Muscle layer of colon (tissue), 2 donors: ENCODE measurements at regions not wholly inside any gene's neighbourhood (a gene's known extent, or its start where the extent isn't known, plus 50 kb on each side); places are given as distances from the start of the nearest gene placed in this dataset.
"Not testable (repeated sequence)": the region's sequence is repeated elsewhere in the genome, so short reads cannot be mapped to it uniquely, and the experiment has no call there.

Source experiments
- H3K27ac ChIP-seq: one replicate; pipeline ENCODE4 v1.7.0; 2013; ENCODE audit warnings: low read depth, mild to moderate bottlenecking, low read length, moderate library complexity
- H3K27me3 ChIP-seq, 2 donors: one replicate each; pipeline ENCODE4 v1.7.0; 2013; ENCODE audit warnings: low read length in 2 of 2, mild to moderate bottlenecking in 2 of 2; ENCODE audit not compliant: insufficient read depth in 2 of 2, control insufficient read depth in 1 of 2
- H3K36me3 ChIP-seq: one replicate; pipeline ENCODE4 v1.7.0; 2013; ENCODE audit warnings: mild to moderate bottlenecking, low read length; ENCODE audit not compliant: insufficient read depth
- H3K4me1 ChIP-seq: one replicate; pipeline ENCODE4 v1.7.0; 2013; ENCODE audit warnings: mild to moderate bottlenecking, low read length; ENCODE audit not compliant: insufficient read depth
- H3K4me3 ChIP-seq, 2 donors: one replicate each; pipeline ENCODE4 v1.7.0; 2013; ENCODE audit warnings: low read length in 2 of 2, low read depth in 1 of 2, mild to moderate bottlenecking in 1 of 2, moderate library complexity in 1 of 2
- H3K9ac ChIP-seq: one replicate; pipeline ENCODE4 v1.7.0; 2013; ENCODE audit warnings: low read length
- H3K9me3 ChIP-seq: one replicate; pipeline ENCODE4 v1.7.0; 2013; ENCODE audit warnings: mild to moderate bottlenecking, low read length
- donor health status: abdominal sarcoma.
- donor health status: Adenocarcinoma of cecum.

GRCh38 chr3:105979961-105980360 is 111.1 kb upstream of the CBLB start:
- no peak overlapping the region for H3K9ac ChIP-seq
- no peaks in the 10 kb centered on the region for H3K36me3 ChIP-seq
- H3K4me1 ChIP-seq = no peaks in the 10 kb centered on the region
- H3K9me3 ChIP-seq = no peaks in the 10 kb centered on the region
- no peak overlapping the region for H3K27ac ChIP-seq
- no peak overlapping the region for H3K4me3 ChIP-seq
- H3K27me3 ChIP-seq = no peaks in the 10 kb centered on the region

GRCh38 chr3:105982207-105982606 is 113.4 kb upstream of the CBLB start:
- Histone ChIP-seq H3K4me1 (no peaks in the 10 kb centered on the region), H3K27ac (no peak overlapping the region), H3K9me3 (no peaks in the 10 kb centered on the region), H3K9ac (no peak overlapping the region), H3K4me3 (no peak overlapping the region), H3K36me3 (no peaks in the 10 kb centered on the region), H3K27me3 (no peaks in the 10 kb centered on the region)

GRCh38 chr3:105984837-105985236 is 116.0 kb upstream of the CBLB start:
- Histone ChIP-seq H3K27ac (no peak overlapping the region), H3K4me3 (no peak overlapping the region), H3K4me1 (no peaks in the 10 kb centered on the region), H3K9ac (no peak overlapping the region), H3K36me3 (no peaks in the 10 kb centered on the region), H3K9me3 (no peaks in the 10 kb centered on the region), H3K27me3 (no peaks in the 10 kb centered on the region)

GRCh38 chr3:105986343-105986742 is 117.5 kb upstream of the CBLB start:
- not testable (repeated sequence) for H3K4me1 ChIP-seq, H3K27me3 ChIP-seq, H3K9ac ChIP-seq, H3K36me3 ChIP-seq, H3K27ac ChIP-seq, H3K9me3 ChIP-seq, H3K4me3 ChIP-seq

GRCh38 chr3:105987809-105988208 is 119.0 kb upstream of the CBLB start:
- Histone ChIP-seq H3K9ac (no peak overlapping the region), H3K9me3 (no peaks in the 10 kb centered on the region), H3K4me1 (no peaks in the 10 kb centered on the region), H3K27ac (no peak overlapping the region), H3K36me3 (no peaks in the 10 kb centered on the region), H3K4me3 (no peak overlapping the region), H3K27me3 (no peaks in the 10 kb centered on the region)

GRCh38 chr3:105988540-105989212 is 119.9 kb upstream of the CBLB start:
- Histone ChIP-seq H3K9ac (no peak overlapping the region), H3K4me3 (no peak overlapping the region), H3K27me3 (no peaks in the 10 kb centered on the region), H3K27ac (no peak overlapping the region), H3K4me1 (no peaks in the 10 kb centered on the region), H3K36me3 (no peaks in the 10 kb centered on the region), H3K9me3 (no peaks in the 10 kb centered on the region)

- Histone ChIP-seq H3K4me3 (no peak overlapping the region), H3K9me3 (no peaks in the 10 kb centered on the region), H3K27me3 (no peaks in the 10 kb centered on the region), H3K9ac (no peak overlapping the region), H3K36me3 (no peaks in the 10 kb centered on the region), H3K27ac (no peak overlapping the region), H3K4me1 (no peaks in the 10 kb centered on the region)
Measured at GRCh38 chr3:105996781-105997180, 128.0 kb upstream of the CBLB start.

GRCh38 chr3:105997466-105997799 is 128.6 kb upstream of the CBLB start:
- H3K4me1 ChIP-seq = no peaks in the 10 kb centered on the region
- no peaks in the 10 kb centered on the region for H3K27me3 ChIP-seq
- H3K4me3 ChIP-seq = no peak overlapping the region
- H3K9me3 ChIP-seq = no peaks in the 10 kb centered on the region
- no peak overlapping the region for H3K27ac ChIP-seq
- H3K9ac ChIP-seq = no peak overlapping the region
- H3K36me3 ChIP-seq = no peaks in the 10 kb centered on the region

- no peaks in the 10 kb centered on the region for H3K4me1 ChIP-seq
- no peaks in the 10 kb centered on the region for H3K36me3 ChIP-seq
- H3K27me3 ChIP-seq = no peaks in the 10 kb centered on the region
- no peak overlapping the region for H3K9ac ChIP-seq
- H3K4me3 ChIP-seq = no peak overlapping the region
- no peak overlapping the region for H3K27ac ChIP-seq
- H3K9me3 ChIP-seq = no peaks in the 10 kb centered on the region
Measured at GRCh38 chr3:105997800-105998526, 129.2 kb upstream of the CBLB start.

- H3K9ac ChIP-seq = no peak overlapping the region
- H3K27ac ChIP-seq = no peak overlapping the region
- H3K4me3 ChIP-seq = no peak overlapping the region
- H3K4me1 ChIP-seq = no peaks in the 10 kb centered on the region
- H3K9me3 ChIP-seq = no peaks in the 10 kb centered on the region
- no peaks in the 10 kb centered on the region for H3K36me3 ChIP-seq
- no peaks in the 10 kb centered on the region for H3K27me3 ChIP-seq
Measured at GRCh38 chr3:105999856-106000255, 131.0 kb upstream of the CBLB start.

GRCh38 chr3:106001923-106002322 is 133.1 kb upstream of the CBLB start:
- H3K9ac ChIP-seq = no peak overlapping the region
- H3K4me1 ChIP-seq = no peaks in the 10 kb centered on the region
- H3K9me3 ChIP-seq = no peaks in the 10 kb centered on the region
- no peak overlapping the region for H3K4me3 ChIP-seq
- no peaks in the 10 kb centered on the region for H3K36me3 ChIP-seq
- H3K27ac ChIP-seq = no peak overlapping the region
- no peaks in the 10 kb centered on the region for H3K27me3 ChIP-seq

- H3K4me1 ChIP-seq = no peaks in the 10 kb centered on the region
- no peaks in the 10 kb centered on the region for H3K27me3 ChIP-seq
- no peaks in the 10 kb centered on the region for H3K36me3 ChIP-seq
- no peak overlapping the region for H3K27ac ChIP-seq
- no peaks in the 10 kb centered on the region for H3K9me3 ChIP-seq
- no peak overlapping the region for H3K4me3 ChIP-seq
- no peak overlapping the region for H3K9ac ChIP-seq
Measured at GRCh38 chr3:106004137-106004681, 135.4 kb upstream of the CBLB start.
